SK-N-SH (cell line): ENCODE measurements at regions not wholly inside any gene's neighbourhood (a gene's known extent, or its start where the extent isn't known, plus 50 kb on each side); places are given as distances from the start of the nearest gene placed in this dataset.

Experiments used
- CTCF ChIA-PET: fragments of 300-600, 350-600 bp; formaldehyde crosslinking; extraction: SDS; loops from one replicate; lab custom pipeline; 2021; lab: Yijun Ruan, JAX
- POLR2A ChIA-PET: fragments of 350-600 bp; sonication (Branson Sonifier 250); formaldehyde crosslinking; extraction: SDS; loops from one replicate; lab custom pipeline; 2020; ENCODE audit warnings: antibody characterized with exemption, inconsistent platforms; lab: Yijun Ruan, JAX
- DNase-seq: peaks from one replicate; pipeline ENCODE4 v3.0.0; 2012
- H2AFZ ChIP-seq: fragments of 200-600 bp; sonication (generic); 2 replicates; pipeline ENCODE4 v1.8.1; 2016; ENCODE audit warnings: antibody characterized with exemption, mild to moderate bottlenecking, low read depth
- H3F3A ChIP-seq: fragments of 200-600 bp; sonication (generic); replicated peaks from 2 replicates; pipeline ENCODE3; 2016; ENCODE audit warnings: antibody characterized with exemption, mild to moderate bottlenecking; ENCODE audit not compliant: insufficient read depth
- H3K27ac ChIP-seq, 2 experiments: fragments of 200-500 bp in 1 of 2; fragments of 200-600 bp in 1 of 2; sonication (Bioruptor generic) in 1 of 2; sonication (generic), shearing (Covaris generic) in 1 of 2; 2 replicates each; pipeline versions ENCODE4 v1.5.1 to v1.6.1; 2014 to 2016; ENCODE audit warnings: low read depth in 2 of 2, inconsistent platforms in 1 of 2, low read length in 1 of 2, mild to moderate bottlenecking in 1 of 2, mixed read lengths in 1 of 2
- H3K27me3 ChIP-seq: fragments of 200-600 bp; sonication (generic), shearing (Covaris generic); 2 replicates; pipeline ENCODE4 v1.6.1; 2016; ENCODE audit warnings: mixed run types; ENCODE audit not compliant: insufficient read depth
- H3K36me3 ChIP-seq, 2 experiments: fragments of 200-500 bp in 1 of 2; fragments of 200-600 bp in 1 of 2; sonication (Bioruptor generic) in 1 of 2; sonication (generic) in 1 of 2; replicated peaks in 1 of 2; 2 replicates each; pipeline versions ENCODE3 to v1.5.1; 2014 to 2016; ENCODE audit warnings: low read length in 1 of 2, mild to moderate bottlenecking in 1 of 2; ENCODE audit not compliant: insufficient read depth in 2 of 2, control insufficient read depth in 1 of 2
- H3K4me1 ChIP-seq, 2 experiments: fragments of 200-500 bp in 1 of 2; fragments of 200-600 bp in 1 of 2; sonication (Bioruptor generic) in 1 of 2; sonication (generic), shearing (Covaris generic) in 1 of 2; 2 replicates each; pipeline versions ENCODE4 v1.5.1 to v1.6.1; 2014 to 2016; ENCODE audit warnings: low read depth in 1 of 2, low read length in 1 of 2, mixed run types in 1 of 2; ENCODE audit not compliant: insufficient read depth in 2 of 2, control insufficient read depth in 1 of 2
- H3K4me2 ChIP-seq: fragments of 200-600 bp; sonication (generic), shearing (Covaris generic); 2 replicates; pipeline ENCODE4 v1.6.1; 2017; ENCODE audit warnings: mixed run types
- H3K4me3 ChIP-seq, 2 experiments: fragments of 200-500 bp in 1 of 2; fragments of 200-600 bp in 1 of 2; sonication (Bioruptor generic) in 1 of 2; sonication (generic), shearing (Covaris generic) in 1 of 2; 2 replicates each; pipeline versions ENCODE4 v1.5.1 to v1.8.1; 2014 to 2016; ENCODE audit warnings: low read depth in 2 of 2, inconsistent platforms in 1 of 2, low read length in 1 of 2, mild to moderate bottlenecking in 1 of 2, mixed read lengths in 1 of 2, moderate library complexity in 1 of 2
- H3K79me2 ChIP-seq: fragments of 200-600 bp; sonication (generic); 2 replicates; pipeline ENCODE4 v1.8.1; 2017; ENCODE audit warnings: mild to moderate bottlenecking; ENCODE audit not compliant: insufficient read depth
- H3K9ac ChIP-seq: fragments of 200-600 bp; sonication (generic); 2 replicates; pipeline ENCODE4 v1.6.1; 2017; ENCODE audit warnings: mixed run types
- H3K9me2 ChIP-seq: fragments of 200-600 bp; sonication (generic); 2 replicates; pipeline ENCODE4 v1.6.1; 2017; ENCODE audit warnings: mixed run types
- H3K9me3 ChIP-seq: fragments of 200-600 bp; sonication (generic); 2 replicates; pipeline ENCODE4 v1.6.1; 2017; ENCODE audit warnings: mixed run types, mild to moderate bottlenecking, moderate library complexity
- H4K20me1 ChIP-seq: fragments of 200-600 bp; sonication (generic); 2 replicates; pipeline ENCODE4 v1.6.1; 2017; ENCODE audit warnings: mild to moderate bottlenecking, mixed run types; ENCODE audit not compliant: insufficient read depth
- CHD2 ChIP-seq: fragments of 150-350 bp; IDR thresholded peaks from 2 replicates; pipeline ENCODE4 v1.6.1; 2018; ENCODE audit warnings: low read length; ENCODE audit not compliant: partially characterized antibody
- EP300 ChIP-seq, 2 experiments: IDR thresholded peaks; 2 replicates each; pipeline versions ENCODE4 v1.4.0 to v1.6.1; 2012; ENCODE audit warnings: borderline replicate concordance in 1 of 2, low read depth in 1 of 2, low read length in 1 of 2
- EZH2phosphoT487 ChIP-seq: fragments of 200-600 bp; sonication (generic); IDR thresholded peaks from 2 replicates; pipeline ENCODE4 v1.6.1; 2017; ENCODE audit warnings: low read depth, mixed run types, mild to moderate bottlenecking, antibody characterized with exemption, moderate library complexity, borderline replicate concordance
- FOSL2 ChIP-seq: IDR thresholded peaks from 2 replicates; pipeline ENCODE4 v1.4.0; 2012; ENCODE audit warnings: low read depth, mild to moderate bottlenecking, moderate library complexity, borderline replicate concordance
- FOXJ3 ChIP-seq: sonication (generic); formaldehyde crosslinking; IDR thresholded peaks from 2 replicates; pipeline ENCODE4 v1.5.1; 2020; ENCODE audit warnings: mild to moderate bottlenecking, missing genetic modification reagents
- GATA2 ChIP-seq: sonication (generic); formaldehyde crosslinking; IDR thresholded peaks from 2 replicates; pipeline ENCODE4 v1.5.0; 2020; ENCODE audit warnings: mild to moderate bottlenecking, missing genetic modification reagents
- JUND ChIP-seq: IDR thresholded peaks from 2 replicates; pipeline ENCODE4 v1.4.0; 2012
- MEF2A ChIP-seq: IDR thresholded peaks from 2 replicates; pipeline ENCODE4 v1.4.0; 2012; ENCODE audit warnings: low read depth, borderline replicate concordance
- NRF1 ChIP-seq: IDR thresholded peaks from 2 replicates; pipeline ENCODE4 v1.6.1; 2012; ENCODE audit warnings: low read depth, mild to moderate bottlenecking, low read length
- POLR2AphosphoS5 ChIP-seq: IDR thresholded peaks from 2 replicates; pipeline ENCODE4 v1.6.1; 2012; ENCODE audit warnings: low read depth, low read length
- RCOR1 ChIP-seq: fragments of 150-350 bp; IDR thresholded peaks from 2 replicates; pipeline ENCODE4 v1.6.1; 2017; ENCODE audit warnings: antibody characterized with exemption, low read length
- RFX5 ChIP-seq: IDR thresholded peaks from 2 replicates; pipeline ENCODE4 v1.6.1; 2012; ENCODE audit warnings: mild to moderate bottlenecking, improper control_type of control experiment, low read length
- SIN3A ChIP-seq: IDR thresholded peaks from 2 replicates; pipeline ENCODE4 v1.6.1; 2012; ENCODE audit warnings: low read depth, mild to moderate bottlenecking, low read length, moderate library complexity, borderline replicate concordance
- TAF1 ChIP-seq: IDR thresholded peaks from 2 replicates; pipeline ENCODE4 v1.6.1; 2012; ENCODE audit warnings: low read depth, mild to moderate bottlenecking, low read length, moderate library complexity, borderline replicate concordance
- TCF12 ChIP-seq: IDR thresholded peaks from 2 replicates; pipeline ENCODE4 v1.4.0; 2012
- YY1 ChIP-seq: IDR thresholded peaks from 2 replicates; pipeline ENCODE4 v1.4.0; 2012; ENCODE audit warnings: low read depth, mild to moderate bottlenecking
- WGBS: methylation state at CpG from one replicate; pipeline ENCODE4 v1.1.6; 2017; ENCODE audit warnings: low lambda C conversion rate; 5-methylcytosine and 5-hydroxymethylcytosine counted together
- TF ChIP-seq, protein P1 (sequence below): fragments of 150-350 bp; IDR thresholded peaks from 2 replicates; pipeline ENCODE4 v1.6.1; 2016; ENCODE audit warnings: mild to moderate bottlenecking, low read depth, low read length
- TF ChIP-seq, protein P2 (sequence below): fragments of 200-600 bp; sonication (generic); IDR thresholded peaks from 2 replicates; pipeline ENCODE4 v1.6.1; 2017; ENCODE audit warnings: antibody characterized with exemption, mild to moderate bottlenecking, moderate library complexity
- TF ChIP-seq, protein P3 (sequence below): IDR thresholded peaks from 2 replicates; pipeline ENCODE4 v1.4.0; 2012; ENCODE audit warnings: low read depth
- TF ChIP-seq, protein P4 (sequence below): fragments of 150-350 bp; IDR thresholded peaks from 2 replicates; pipeline ENCODE4 v1.6.1; 2017; ENCODE audit warnings: antibody characterized with exemption, low read length, low read depth, borderline replicate concordance

DNA sequence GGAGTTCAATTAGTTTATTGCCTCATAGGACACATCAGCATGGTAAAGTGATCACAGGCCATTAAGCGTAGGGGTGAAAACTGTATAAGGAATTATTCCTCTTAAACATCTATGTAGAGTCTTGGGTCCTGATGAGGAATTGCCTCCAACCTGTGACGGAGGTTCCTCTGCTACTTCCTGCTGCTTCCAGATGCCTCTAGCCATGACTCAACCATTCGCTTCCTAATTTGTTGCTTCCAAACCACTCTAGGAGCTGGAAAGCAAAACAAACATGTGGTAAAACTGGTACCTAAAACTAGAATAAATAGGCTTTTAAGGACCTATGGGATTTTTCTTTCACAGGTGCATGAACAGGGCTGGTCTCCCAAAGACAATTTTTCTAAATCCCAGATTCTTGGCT lies 253.8 kb downstream of the KLF12 start (continued):
- TF ChIP-seq, protein P1, sequence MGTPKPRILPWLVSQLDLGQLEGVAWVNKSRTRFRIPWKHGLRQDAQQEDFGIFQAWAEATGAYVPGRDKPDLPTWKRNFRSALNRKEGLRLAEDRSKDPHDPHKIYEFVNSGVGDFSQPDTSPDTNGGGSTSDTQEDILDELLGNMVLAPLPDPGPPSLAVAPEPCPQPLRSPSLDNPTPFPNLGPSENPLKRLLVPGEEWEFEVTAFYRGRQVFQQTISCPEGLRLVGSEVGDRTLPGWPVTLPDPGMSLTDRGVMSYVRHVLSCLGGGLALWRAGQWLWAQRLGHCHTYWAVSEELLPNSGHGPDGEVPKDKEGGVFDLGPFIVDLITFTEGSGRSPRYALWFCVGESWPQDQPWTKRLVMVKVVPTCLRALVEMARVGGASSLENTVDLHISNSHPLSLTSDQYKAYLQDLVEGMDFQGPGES, result no peak
- no peak for TF ChIP-seq MEF2A
- TF ChIP-seq, protein P2, sequence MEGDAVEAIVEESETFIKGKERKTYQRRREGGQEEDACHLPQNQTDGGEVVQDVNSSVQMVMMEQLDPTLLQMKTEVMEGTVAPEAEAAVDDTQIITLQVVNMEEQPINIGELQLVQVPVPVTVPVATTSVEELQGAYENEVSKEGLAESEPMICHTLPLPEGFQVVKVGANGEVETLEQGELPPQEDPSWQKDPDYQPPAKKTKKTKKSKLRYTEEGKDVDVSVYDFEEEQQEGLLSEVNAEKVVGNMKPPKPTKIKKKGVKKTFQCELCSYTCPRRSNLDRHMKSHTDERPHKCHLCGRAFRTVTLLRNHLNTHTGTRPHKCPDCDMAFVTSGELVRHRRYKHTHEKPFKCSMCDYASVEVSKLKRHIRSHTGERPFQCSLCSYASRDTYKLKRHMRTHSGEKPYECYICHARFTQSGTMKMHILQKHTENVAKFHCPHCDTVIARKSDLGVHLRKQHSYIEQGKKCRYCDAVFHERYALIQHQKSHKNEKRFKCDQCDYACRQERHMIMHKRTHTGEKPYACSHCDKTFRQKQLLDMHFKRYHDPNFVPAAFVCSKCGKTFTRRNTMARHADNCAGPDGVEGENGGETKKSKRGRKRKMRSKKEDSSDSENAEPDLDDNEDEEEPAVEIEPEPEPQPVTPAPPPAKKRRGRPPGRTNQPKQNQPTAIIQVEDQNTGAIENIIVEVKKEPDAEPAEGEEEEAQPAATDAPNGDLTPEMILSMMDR, result no peak

DNA sequence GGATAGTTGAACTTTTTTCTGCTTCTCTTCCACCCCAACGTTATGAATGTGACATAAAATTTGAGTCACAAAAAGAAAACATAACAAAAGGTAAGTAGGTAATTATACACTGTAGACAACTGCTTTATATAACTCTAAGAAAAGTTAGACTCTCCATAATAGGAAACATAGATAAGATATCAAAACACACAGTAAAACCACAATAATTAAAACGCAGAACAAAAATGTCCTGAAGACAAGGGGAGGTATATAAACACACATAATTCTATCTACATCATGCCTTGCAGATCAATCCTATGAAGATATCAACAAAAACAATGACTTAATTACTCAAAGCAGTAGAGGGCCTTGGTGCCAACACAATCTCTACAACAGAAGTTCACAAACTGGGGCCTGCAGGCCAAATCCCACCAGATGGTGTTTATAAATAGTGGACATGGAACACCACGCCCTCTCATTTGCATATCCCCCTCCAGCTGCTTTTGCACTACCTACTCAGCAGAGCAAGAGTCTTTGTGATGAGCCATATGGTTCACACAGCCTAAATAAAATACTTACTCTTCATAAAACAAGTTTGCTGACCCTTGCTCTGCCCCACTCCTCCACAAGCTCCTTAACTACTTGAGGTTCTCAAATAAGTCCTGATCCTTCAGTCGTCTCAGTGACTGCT lies 254.7 kb downstream of the KLF12 start:
- H3K79me2 ChIP-seq, result no peaks in the 10 kb centered on the region
- ChIA-PET POLR2A (no interaction called here), CTCF (no interaction called here)
- no peaks in the 10 kb centered on the region for H3K9me2 ChIP-seq
- H3K27ac ChIP-seq, result no peak overlapping the region
- H4K20me1 ChIP-seq, result no peaks in the 10 kb centered on the region
- peaks cover 6% of the 10 kb centered on the region; the same call in 1 of the 2 replicates for H3K9me3 ChIP-seq
- WGBS, result 70% methylated on average over 4 of the region's 4 CpGs
- peaks cover 6% of the 10 kb centered on the region for H3F3A ChIP-seq
- H3K4me3 ChIP-seq, result no peak overlapping the region
- no peak overlapping the region for H2AFZ ChIP-seq
- no peak overlapping the region for H3K9ac ChIP-seq
- no peak for DNase-seq
- no peak overlapping the region for H3K4me2 ChIP-seq
- no peak for TF ChIP-seq YY1
- no peak for TF ChIP-seq GATA2
- no peak for TF ChIP-seq RFX5
- no peak for TF ChIP-seq SIN3A
- no peak for TF ChIP-seq TCF12
- no peak for TF ChIP-seq JUND
- TF ChIP-seq, protein P3, sequence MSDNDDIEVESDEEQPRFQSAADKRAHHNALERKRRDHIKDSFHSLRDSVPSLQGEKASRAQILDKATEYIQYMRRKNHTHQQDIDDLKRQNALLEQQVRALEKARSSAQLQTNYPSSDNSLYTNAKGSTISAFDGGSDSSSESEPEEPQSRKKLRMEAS, result no peak
- TF ChIP-seq, protein P4, sequence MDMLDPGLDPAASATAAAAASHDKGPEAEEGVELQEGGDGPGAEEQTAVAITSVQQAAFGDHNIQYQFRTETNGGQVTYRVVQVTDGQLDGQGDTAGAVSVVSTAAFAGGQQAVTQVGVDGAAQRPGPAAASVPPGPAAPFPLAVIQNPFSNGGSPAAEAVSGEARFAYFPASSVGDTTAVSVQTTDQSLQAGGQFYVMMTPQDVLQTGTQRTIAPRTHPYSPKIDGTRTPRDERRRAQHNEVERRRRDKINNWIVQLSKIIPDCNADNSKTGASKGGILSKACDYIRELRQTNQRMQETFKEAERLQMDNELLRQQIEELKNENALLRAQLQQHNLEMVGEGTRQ, result no peak
- TF ChIP-seq FOXJ3 (CRISPR knock-in tag), result no peak
- TF ChIP-seq, protein P2, result no peak
- TF ChIP-seq FOSL2, result no peak
- no peak for TF ChIP-seq EZH2phosphoT487
- TF ChIP-seq CHD2, result no peak
- TF ChIP-seq POLR2AphosphoS5, result no peak
- no peak for TF ChIP-seq EP300 (IDR thresholded peaks at IDR 0.05; ENCODE audit: borderline replicate concordance in 1 of 2, low read depth in 1 of 2, low read length in 1 of 2)
- TF ChIP-seq, protein P1, result no peak
- TF ChIP-seq RCOR1, result no peak
- no peak for TF ChIP-seq TAF1
- TF ChIP-seq NRF1, result no peak
- TF ChIP-seq, all 33 proteins: peak for 0
- peaks cover 0 to 22% of the 10 kb centered on the region in 2 experiments for H3K36me3 ChIP-seq
- no peaks in the 10 kb centered on the region for H3K27me3 ChIP-seq
- peaks cover 0 to 2% of the 10 kb centered on the region in 2 experiments; a peak in 2 of 4 replicates for H3K4me1 ChIP-seq
